Mammary epithelial cell (primary cell): ENCODE measurements at regions not wholly inside any gene's neighbourhood (a gene's known extent, or its start where the extent isn't known, plus 50 kb on each side); places are given as distances from the start of the nearest gene placed in this dataset.

ENCODE experiments used
- EZH2 ChIP-seq: IDR thresholded peaks from 2 replicates; pipeline ENCODE4 v1.6.1; 2012; ENCODE audit warnings: low read length, inconsistent platforms, borderline replicate concordance
- TF ChIP-seq, protein P1 (sequence below), 2 donors: IDR thresholded peaks in 1 of 2; conservative IDR thresholded peaks in 1 of 2; 2 replicates each; pipeline ENCODE4 v1.5.1; 2011 to 2012; ENCODE audit warnings: inconsistent platforms in 2 of 2, low read length in 2 of 2, mild to moderate bottlenecking in 2 of 2, control low read depth in 1 of 2, low read depth in 1 of 2; ENCODE audit not compliant: insufficient read depth in 1 of 2; ENCODE audit errors: extremely low read depth in 1 of 2

DNA sequence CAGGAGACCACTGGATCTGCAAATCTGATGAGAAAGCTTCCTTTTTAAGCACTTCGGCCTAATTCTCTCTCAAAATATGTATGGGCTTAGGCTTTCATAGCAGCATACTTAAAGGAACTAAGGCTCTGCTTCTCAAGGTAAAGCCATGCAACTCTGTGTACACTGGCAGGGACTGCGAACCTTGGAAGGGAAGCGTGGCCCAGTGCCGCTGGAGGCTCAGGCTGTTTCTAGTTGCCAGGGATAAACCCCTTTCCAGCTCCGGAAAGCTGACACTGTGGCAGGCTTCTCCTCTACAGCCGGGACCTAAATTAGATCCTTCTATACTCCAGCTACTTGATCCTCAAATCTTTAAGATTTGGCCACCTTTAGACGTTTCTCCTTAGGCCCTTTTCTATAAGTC is 1091.3 kb upstream of the TENM3 start:
- TF ChIP-seq, protein P1, sequence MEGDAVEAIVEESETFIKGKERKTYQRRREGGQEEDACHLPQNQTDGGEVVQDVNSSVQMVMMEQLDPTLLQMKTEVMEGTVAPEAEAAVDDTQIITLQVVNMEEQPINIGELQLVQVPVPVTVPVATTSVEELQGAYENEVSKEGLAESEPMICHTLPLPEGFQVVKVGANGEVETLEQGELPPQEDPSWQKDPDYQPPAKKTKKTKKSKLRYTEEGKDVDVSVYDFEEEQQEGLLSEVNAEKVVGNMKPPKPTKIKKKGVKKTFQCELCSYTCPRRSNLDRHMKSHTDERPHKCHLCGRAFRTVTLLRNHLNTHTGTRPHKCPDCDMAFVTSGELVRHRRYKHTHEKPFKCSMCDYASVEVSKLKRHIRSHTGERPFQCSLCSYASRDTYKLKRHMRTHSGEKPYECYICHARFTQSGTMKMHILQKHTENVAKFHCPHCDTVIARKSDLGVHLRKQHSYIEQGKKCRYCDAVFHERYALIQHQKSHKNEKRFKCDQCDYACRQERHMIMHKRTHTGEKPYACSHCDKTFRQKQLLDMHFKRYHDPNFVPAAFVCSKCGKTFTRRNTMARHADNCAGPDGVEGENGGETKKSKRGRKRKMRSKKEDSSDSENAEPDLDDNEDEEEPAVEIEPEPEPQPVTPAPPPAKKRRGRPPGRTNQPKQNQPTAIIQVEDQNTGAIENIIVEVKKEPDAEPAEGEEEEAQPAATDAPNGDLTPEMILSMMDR (conservative IDR thresholded peaks at IDR 0.05 in 1 of 2, IDR thresholded peaks at IDR 0.05 in 1 of 2; ENCODE audit: extremely low read depth in 1 of 2, insufficient read depth in 1 of 2, low read depth in 1 of 2, low read length in 2 of 2), result no peak
- TF ChIP-seq EZH2, result no peak
